Cerebellar nuclear complex (tissue), 1 donor: ENCODE measurements at regions not wholly inside any gene's neighbourhood (a gene's known extent, or its start where the extent isn't known, plus 50 kb on each side); places are given as distances from the start of the nearest gene placed in this dataset.

Experiments used
- DNase-seq, 2 experiments: peaks; one replicate each; lab custom pipeline; 2025; lab: John Stamatoyannopoulos, UW

DNA sequence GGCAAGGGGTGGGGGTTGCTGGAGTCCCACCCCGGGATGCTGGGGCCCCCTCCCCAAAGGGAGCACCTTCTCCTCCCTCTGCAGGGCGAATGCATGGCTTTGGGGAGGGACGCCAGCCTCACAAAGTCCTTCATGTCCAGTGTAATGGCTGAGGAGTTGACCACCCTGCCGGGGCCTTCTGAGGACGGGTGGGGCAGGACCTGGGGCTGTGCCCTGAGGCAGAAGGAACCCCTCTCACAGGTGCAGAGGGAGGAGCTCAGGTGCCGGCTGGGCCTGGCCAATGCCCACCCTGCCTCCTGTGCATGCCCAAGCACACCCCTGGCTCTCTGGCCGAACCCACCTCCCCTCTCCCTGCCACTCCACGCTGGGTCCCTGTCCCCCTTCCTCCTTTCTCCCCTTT is 64.3 kb upstream of the RNU6ATAC start:
- no peak for DNase-seq

DNA sequence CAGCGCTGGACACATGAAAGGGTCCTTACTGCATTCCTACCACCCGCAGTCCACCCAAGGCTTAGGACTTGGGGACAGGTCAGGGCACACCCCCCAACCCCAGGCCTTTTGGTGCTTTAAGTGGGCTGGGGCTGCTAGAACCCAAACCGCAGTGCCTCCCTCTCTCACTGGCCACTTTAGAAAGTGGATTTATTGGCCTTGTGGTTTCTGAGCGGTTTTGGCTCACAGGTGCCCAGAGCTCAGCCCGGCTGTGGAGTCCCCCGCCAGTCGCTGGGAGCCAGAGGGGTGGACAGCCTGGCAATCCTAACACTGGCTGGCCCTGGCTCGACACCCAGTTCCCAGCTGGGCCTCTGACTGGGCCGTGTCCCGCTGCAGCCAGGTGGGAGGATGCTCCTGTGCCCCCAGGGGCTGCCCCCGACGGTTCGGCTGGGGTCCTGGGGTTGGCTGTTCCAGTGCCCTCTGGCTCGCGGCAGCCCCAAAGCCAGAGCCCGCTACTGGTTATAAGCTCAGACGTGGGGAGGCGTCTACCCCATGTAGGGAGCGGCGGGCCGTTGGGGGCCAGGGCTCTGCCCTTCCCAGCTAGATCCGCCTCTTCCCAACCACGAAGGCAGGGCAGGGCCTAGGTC is 65.2 kb upstream of the RNU6ATAC start:
- DNase-seq: no peak

DNA sequence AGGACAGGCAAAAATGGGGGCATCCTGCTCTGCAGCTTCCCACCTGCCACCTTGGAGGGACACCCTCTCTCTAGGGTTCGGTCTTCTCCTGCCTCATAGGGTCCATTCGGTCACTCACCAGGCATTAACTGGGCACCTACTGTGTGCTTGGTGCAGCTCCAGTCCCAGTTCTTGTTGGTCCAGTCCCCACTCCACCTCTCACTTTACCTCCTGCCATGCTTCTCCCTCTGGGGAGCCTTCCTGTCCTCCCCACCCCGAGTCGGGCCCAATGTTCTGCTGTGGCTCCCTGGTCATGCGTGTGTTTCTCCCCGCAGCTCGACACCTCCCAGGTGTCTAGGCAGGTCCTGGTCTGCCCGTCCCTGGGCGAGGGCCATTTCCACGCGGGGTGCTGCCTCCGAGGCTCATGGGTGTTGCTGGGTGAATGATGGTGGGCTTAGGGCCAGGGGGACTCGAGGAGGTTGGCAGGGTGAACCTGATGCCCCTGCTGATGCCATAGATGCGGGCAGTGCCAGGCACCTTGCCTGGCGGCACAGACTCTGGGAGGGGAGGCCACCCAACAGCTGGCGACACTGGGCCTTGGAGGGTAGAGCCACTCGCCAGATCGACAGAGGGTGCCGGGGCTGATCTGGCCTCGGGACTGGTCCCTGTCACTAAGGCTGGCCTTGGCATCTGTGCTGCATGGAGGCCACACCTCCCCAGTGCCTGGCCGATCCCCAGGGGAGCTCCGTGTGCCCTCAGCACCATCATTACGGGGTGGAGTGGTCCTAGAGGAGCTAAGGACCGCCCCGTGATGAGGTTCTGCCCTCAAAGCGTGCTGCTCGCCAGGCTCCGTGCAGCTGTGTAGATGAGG is 66.0 kb upstream of the RNU6ATAC start:
- DNase-seq: no peak

DNA sequence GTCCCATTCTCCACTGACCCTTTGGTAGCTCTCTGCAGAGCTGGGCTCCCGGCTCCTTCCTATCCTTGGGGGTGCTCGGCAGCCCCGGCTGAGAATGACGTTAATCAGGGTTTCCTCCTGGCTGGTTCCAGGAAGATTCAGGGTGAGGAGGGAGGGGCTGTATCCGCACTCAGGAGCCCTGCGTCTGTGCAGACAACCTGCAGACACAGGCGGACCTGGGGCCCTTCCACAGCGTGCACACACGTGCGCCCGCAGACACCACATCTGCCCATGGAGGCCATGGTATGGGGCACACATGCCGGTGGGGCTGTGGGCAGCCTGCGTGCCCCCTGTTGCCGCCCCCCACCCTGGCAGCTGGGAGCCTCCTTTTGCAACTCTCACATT is 66.6 kb upstream of the RNU6ATAC start:
- DNase-seq: no peak

DNA sequence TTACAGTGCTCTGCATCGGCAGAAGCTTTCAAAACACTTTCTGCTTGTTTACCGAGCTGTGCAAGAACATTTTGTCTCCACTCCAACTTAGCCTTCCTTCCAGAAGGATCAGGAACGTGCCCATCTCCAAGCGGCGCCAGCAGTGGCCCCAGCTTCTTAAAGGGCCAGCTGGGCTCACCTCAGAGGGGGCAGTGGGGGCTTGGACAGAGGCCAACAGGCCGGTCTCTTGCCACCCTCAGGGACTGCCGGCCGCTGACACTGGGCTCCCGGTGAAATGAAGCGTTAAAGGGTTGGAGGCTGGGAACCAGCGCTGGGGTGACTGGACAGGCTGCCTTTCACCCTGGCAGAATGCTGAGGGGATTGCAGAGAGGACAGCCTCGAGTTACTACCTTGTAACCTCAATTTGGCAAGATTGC is 67.0 kb upstream of the RNU6ATAC start:
- DNase-seq: no peak

DNA sequence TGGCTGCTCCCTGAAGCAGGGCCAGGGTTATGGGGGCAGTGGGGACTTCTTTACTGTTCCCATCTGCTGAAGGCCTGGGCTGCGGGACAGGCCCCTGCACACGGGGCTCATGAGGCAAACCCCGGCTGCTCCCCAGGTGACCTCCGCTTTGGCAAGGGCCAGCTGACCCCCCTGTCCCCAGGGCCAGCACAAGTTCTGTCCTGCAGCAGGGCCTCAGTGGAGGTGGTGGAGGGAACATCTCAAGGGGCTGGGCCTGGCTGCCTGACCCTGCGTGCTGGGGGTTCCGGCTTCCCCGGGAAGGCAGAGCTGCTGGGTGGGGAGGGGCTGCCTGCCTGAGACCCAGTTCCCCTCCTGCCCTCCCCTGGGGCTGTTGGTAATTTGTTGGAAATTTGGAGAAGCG is 67.4 kb upstream of the RNU6ATAC start:
- DNase-seq: no peak

DNA sequence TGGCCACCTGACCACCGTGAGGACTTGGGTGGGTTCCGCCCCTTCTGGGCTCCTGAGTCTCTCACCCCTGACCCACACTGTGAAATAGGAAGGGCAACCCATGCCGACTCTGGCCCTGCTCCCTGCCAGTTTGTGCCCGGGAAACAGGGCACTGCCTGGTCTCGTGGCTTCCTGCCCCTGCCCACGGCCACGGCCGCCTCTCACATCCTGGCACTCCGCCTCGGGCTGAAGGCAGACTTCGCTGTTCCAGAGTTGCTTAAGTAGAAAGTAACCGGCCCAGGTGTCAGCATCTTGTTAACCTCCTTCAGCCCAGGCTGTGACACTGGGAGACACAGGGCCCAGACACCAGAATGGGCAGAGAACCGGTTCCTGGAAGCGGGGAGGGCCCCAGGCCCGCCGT is 68.7 kb upstream of the RNU6ATAC start:
- no peak for DNase-seq

DNA sequence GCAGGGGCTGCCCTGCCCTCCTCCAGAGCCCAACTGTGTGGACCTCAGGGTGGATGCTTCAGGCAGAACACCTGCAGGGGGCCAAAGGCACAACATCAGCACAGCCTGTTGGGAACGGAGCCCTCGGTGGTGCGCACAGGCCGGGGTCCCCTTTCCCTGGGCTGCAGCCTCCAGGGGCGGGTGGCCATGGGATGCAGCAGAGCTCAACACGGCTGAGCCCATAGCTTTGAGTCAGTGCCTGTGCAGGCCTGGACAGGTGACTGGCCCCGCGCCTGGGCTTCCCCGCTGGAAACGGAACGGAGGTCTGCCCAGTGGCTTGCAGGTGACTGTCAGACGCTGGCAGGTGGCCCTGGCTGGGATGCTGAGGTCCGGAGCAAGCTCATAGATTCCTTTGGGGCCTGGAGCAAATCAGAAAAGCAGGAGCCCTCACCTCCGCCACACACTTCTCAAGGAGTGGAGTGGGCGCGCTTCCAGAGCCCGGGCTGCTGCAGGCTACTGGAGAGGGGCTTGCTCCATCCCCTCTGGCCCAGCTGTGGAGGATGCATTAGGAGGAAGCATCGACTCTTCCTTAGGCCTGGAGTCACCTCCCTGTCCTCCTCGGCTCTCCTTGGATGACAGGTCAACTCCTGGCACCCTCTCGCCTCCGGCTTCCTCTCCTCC is 69.8 kb upstream of the RNU6ATAC start:
- DNase-seq: peak; percentile 25 to 56

DNA sequence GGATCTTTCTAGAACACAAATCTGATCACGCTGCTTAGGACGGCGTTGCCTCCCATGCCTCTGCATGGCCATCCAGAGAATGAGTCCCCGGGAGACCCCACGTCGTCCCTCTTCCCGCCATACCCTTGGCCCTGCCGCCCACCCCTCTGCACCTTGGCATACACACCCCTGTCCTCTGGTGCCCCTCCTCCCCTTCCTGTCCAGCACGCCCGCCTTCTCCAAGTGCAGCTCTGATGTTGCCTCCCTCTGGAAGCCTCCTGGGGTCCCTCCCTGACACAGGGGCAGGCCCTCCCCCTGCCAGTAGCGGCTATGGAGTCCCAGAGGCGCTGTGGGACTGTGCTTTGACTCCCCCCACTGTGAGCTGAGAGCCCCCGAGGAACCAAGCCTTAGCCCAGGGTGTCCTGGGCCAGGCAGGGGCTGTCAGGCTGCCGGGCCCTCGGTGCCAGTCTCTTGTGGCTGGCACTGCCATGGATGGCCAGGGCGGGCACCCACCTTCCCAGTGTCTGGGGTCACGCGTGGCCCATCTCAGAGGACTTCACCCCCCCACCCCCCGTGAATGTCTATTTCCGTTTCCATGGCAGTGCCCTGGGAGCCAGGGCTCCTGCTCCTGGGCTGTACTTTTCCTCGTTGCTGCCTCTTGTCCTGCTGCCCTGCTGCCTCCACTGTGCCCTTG is 70.5 kb upstream of the RNU6ATAC start:
- DNase-seq: no peak

DNA sequence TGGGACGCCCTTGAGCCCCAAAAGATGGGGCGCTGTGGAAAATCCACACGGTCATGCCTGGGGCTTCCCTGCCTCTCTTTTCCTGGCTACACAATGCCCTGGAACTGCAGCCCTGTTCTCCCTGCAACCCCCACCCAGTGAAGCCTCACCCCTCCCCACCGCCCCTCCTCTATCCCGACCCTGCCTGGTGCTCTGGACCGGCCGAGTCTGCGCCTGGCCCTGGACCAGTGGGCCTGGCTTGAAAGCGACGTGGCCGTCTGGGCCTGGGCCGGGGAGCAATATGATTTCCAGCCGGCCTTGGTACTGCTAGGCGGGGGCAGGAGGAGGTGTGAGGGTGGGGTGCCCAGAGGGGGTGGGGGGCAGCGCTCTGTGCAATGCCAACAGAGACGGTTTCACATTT is 71.0 kb upstream of the RNU6ATAC start:
- DNase-seq: no peak

DNA sequence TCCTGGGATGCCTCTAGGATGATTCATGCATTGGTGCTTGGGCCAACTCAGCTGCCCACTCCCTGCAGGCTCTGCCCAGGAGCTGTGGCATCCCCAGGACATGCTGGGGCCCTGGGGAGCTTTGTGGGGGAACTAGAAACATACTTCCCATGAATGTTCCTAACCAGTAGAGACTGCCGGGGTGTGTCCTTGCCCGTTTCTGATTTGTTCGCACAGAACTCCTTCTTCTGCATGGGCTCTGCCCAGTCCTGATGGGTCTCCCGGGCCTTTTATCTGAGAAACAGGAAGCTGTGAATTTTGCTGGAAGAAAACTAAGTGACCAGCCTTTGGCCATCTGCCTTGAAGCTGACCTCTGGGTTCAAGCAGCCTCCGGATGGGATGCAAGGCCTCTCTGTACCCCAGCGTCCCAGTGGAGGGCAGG is 71.6 kb upstream of the RNU6ATAC start:
- no peak for DNase-seq

DNA sequence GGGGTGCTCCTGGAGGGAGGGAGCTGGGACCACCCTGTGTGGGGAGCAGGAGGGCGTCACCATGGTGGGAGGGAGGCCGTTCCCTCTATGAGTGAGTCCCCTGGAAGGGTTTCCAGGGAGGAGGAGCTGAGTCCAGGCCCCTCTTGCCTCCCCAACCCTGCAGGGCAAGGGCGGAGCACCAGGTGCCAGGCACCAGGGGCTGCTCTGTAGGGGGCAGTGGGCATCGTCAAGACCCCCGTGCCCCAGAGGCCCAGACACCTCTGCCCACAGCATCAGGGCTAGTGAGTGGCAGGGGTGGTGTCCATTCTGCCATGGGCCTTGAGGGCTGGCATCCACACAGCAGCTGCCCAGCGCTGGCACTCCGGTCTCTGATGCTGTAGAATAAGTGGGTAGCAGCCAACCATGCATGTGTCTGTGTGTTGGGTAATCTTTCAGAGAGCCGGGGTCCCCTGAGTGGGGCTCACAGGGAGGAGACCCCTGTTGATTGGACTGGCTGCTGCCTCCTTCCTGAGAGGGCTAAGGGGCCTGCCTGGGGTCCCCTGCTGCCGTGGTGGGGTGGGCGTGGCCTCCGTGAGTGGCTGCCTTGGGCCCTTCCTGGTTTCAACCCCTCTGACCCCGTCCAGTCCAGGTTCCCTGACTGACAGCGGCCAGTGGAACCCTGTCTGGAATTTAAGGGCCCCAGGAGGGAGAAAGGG is 72.7 kb upstream of the RNU6ATAC start:
- DNase-seq: no peak

DNA sequence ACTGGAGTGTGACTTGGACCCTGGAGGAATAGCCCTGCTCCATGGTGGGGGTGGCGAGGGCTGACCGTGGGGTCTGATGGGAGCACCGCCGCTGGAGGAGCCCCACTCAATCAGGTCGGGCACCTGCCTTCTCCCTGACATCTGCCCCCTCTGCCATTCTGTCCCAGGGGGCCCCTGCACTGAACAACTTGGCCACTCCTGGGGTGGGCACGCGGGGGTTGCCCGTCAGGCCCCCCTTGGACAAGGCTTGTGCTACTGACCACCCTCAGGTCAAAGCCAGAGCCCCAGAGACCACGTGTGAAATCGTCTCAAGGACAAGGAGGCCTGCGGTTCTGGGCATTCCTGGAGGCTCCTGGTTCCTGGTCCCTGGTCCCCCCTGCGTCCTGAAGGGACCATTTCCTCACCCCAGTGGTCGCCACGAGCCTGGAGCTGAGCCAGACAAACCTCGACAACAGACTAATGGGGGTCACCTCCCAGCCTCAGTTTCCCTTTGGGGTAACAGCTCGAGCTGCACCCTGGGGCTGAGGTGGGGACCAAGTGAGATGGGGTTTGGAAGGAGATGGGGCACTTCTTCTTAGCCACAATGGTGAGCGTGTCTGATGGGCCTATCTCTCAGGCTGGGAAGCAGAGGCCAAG is 73.4 kb upstream of the RNU6ATAC start:
- no peak for DNase-seq

DNA sequence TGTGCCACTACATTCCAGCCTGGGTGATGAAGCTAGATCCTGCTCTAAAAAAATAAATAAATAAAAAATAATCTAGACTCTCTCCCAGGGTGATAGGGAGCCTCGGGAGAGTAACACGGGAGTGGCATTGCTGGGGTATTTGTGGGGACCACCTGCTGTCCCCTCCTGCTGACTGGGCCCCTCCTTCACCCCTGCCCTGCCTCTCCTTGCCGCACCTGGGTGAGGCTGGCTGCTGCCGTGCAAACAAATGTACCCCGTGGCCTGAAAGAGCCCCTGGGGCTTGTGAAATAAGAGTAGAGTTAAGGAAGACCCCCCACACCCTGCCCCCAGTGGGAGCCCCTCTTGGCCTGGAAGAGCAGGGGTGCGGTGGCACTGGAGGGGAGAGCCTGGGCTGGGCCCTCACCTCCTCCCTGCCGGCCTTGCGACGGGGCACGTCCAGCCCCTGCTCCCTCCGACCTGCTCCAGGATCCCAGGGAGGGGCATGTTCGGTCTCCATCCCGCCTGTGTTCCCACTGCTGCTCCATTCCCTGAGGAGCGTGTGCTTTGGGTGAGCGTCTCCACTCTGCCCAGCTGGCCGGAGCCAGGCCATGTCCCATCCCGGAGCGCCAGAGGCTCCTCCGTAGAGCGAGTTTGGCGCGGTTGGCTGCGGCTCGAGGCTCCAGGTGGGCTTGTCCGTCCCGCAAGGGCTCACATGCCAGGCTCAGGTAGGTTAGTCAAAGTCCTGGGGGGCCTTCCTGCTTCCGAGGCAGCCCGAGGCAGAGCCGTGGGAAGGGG is 75.0 kb upstream of the RNU6ATAC start:
- DNase-seq: no peak

DNA sequence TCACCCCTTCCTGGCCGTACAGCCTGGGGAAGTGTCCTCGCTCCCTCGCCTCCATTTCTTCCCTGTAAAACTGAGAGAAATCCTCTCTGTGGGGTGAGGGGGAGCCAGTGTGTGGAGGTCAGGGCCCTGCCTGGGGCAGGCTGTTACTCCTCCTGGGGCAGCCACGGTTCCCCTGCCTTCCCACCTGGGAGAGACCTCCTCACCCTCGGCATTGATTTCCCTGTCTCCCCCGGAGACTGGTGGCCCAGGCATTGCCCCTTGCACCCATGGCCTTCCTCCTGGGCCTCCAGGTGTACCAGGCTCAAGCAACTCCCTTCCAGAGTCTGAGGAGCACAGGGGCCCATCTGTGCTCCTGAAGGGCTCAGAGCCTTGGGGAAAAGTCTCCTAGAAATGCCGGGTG is 75.6 kb upstream of the RNU6ATAC start:
- DNase-seq: no peak

DNA sequence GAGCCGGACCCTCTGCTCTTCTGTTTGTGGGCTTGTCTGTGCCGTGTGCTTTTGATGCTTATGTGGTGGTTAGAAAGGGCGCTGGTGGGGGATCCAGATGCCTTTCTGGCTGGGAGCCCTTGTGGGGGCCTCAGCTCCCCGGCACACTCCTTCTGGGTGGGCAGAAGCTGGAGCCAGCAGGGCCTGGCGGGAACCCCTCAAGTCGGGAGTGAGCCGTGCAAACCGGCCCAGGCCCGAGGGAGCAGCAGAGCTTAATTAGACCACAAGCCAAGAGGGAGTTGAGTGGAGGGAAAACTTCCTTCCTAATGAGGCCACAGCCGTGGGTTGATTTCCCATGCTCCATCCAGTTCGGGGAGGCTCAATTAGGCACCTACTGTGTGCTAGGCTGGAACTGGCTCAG is 76.0 kb upstream of the RNU6ATAC start:
- DNase-seq: no peak

DNA sequence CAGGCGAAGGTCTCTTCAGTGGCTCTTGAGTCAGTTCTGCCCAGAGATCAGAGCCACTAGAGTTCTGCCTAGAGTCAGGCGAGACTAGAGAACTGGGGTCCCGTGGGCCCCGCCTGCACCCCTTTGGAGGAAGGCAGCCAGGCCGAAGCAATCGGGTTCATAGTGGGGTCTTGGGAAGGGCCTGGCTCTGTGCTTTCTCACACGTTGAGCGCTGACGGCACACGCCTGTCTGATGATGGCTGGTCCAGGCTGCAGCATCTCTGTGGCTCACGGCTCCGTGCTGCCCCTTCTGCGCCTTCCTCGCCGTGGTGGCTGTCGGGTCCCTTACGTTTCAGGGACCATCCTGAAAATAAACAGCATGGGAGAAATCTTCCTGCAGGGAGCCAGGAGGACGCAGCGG is 78.3 kb upstream of the RNU6ATAC start:
- DNase-seq: no peak

DNA sequence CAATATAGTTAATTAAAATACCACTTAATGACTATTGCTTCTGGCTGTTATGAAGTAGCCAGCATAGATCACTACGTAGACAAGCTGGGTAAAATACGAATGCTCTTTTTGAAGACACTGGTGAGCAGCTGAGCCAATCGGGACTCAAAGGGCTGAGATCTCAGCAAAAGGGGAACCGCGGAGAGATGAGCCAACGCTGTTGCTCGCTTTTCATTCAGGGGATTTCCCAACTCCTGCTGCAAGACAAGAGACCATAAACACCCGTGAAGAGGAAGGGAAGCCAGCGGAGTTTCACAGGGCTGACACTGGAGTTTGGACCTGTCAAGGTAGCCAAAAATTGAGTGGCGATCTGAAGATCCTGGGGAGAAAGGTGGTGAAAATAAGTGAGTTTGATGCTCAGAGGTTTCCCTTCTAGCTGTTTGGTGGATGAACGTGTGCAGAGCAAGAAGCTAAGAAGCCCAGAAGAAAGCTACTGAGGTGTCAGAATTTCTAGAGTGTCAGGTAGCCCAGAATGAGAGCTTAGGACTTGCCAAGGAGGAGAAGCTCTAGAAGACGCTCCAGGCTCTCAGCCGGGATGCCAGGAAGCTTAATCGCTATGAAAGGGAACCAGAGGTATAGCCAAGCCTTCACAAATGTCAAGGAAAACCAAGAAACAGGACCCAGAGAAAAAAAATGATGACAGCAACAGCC is 79.6 kb upstream of the RNU6ATAC start:
- no peak for DNase-seq

DNA sequence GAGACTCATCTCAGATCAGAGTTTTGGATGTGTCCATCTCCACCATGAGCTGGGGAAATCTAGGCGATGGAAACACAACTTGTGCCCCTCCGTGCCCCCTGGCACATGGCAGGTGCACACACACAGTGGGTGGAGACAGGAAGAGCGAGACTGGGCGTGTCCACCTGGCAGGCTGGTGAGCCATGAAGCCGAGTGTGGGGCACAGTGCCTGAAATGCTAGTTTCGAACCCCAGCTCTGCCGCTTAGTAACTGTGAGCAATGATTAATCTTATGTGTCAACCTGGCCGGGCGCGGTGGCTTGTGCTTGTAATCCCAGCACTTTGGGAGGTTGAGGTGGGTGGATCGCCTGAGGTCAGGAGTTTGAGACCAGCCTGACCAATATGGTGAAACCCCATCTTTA is 80.8 kb upstream of the RNU6ATAC start:
- no peak for DNase-seq
